ENCODE measurements at regions not wholly inside any gene's neighbourhood (a gene's known extent, or its start where the extent isn't known, plus 50 kb on each side); places are given as distances from the start of the nearest gene placed in this dataset.

DNA sequence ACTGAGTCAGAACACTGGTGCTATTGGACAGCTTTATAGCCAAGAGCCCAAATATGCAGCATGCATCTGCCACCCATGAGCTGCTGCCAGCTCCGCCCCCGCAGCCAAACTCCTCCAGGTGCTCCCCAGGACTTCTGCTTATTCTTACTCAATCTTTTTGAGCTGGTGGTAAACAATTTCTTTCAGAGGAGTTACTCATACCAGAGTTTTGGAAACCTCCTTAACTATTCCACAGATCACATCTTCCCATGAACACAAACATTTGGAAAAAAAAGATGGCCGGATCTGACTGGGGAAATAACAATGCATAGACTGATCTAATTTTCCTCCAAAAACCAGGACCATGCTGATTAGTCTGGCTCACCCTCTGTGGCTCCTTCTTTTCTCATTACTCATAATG, 399.9 kb downstream of the GPM6A start:
- Histone ChIP-seq H3K4me1 (ENCODE audit: insufficient read depth, low read length, poor library complexity, severe bottlenecking) (no peaks in the 10 kb centered on the region), H3K27me3 (replicated peaks; ENCODE audit: insufficient read depth, low read depth, low read length, poor library complexity) (no peaks in the 10 kb centered on the region), H3K4me3 (ENCODE audit: low read depth, low read length, poor library complexity, severe bottlenecking) (no peak overlapping the region), H3K27ac (ENCODE audit: low read depth, low read length, poor library complexity, severe bottlenecking) (no peak overlapping the region), H3K36me3 (ENCODE audit: insufficient read depth, low read length, poor library complexity, severe bottlenecking) (no peaks in the 10 kb centered on the region), H3K9me3 (ENCODE audit: low read depth, low read length, poor library complexity, severe bottlenecking) (peaks cover 16% of the 10 kb centered on the region)
- ChIA-PET CTCF (no interaction called here), POLR2A (ENCODE audit: low non-redundant PET) (no interaction called here)
- TF ChIP-seq EZH2 (IDR thresholded peaks at IDR 0.05; ENCODE audit: borderline replicate concordance, low read depth, low read length, poor library complexity, severe bottlenecking) = no peak
- TF ChIP-seq, protein P1, sequence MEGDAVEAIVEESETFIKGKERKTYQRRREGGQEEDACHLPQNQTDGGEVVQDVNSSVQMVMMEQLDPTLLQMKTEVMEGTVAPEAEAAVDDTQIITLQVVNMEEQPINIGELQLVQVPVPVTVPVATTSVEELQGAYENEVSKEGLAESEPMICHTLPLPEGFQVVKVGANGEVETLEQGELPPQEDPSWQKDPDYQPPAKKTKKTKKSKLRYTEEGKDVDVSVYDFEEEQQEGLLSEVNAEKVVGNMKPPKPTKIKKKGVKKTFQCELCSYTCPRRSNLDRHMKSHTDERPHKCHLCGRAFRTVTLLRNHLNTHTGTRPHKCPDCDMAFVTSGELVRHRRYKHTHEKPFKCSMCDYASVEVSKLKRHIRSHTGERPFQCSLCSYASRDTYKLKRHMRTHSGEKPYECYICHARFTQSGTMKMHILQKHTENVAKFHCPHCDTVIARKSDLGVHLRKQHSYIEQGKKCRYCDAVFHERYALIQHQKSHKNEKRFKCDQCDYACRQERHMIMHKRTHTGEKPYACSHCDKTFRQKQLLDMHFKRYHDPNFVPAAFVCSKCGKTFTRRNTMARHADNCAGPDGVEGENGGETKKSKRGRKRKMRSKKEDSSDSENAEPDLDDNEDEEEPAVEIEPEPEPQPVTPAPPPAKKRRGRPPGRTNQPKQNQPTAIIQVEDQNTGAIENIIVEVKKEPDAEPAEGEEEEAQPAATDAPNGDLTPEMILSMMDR (conservative IDR thresholded peaks at IDR 0.05; ENCODE audit: low read depth, low read length) = no peak
- BruUV-seq (replicated peaks) = no TSS peak
- intact Hi-C loops (cut with micrococcal nuclease; ENCODE audit: unreplicated experiment) = no loop called here
- DNase-seq (ENCODE audit: low spot score) = no peak

GRCh38 chr4:175412746-175413145, 399.3 kb downstream of the GPM6A start:
- Histone ChIP-seq H3K4me1 (ENCODE audit: insufficient read depth, low read length, poor library complexity, severe bottlenecking) (no peaks in the 10 kb centered on the region), H3K27me3 (replicated peaks; ENCODE audit: insufficient read depth, low read depth, low read length, poor library complexity) (no peaks in the 10 kb centered on the region), H3K4me3 (ENCODE audit: low read depth, low read length, poor library complexity, severe bottlenecking) (no peak overlapping the region), H3K9me3 (ENCODE audit: low read depth, low read length, poor library complexity, severe bottlenecking) (peaks cover 17% of the 10 kb centered on the region), H3K36me3 (ENCODE audit: insufficient read depth, low read length, poor library complexity, severe bottlenecking) (no peaks in the 10 kb centered on the region), H3K27ac (ENCODE audit: low read depth, low read length, poor library complexity, severe bottlenecking) (no peak overlapping the region)
- intact Hi-C loops (cut with micrococcal nuclease; ENCODE audit: unreplicated experiment) = no loop called here
- BruUV-seq (replicated peaks) = no TSS peak
- TF ChIP-seq EZH2 (IDR thresholded peaks at IDR 0.05; ENCODE audit: borderline replicate concordance, low read depth, low read length, poor library complexity, severe bottlenecking) = no peak
- TF ChIP-seq, protein P1 (conservative IDR thresholded peaks at IDR 0.05; ENCODE audit: low read depth, low read length) = no peak
- no peak for DNase-seq (ENCODE audit: low spot score)
- ChIA-PET CTCF (no interaction called here), POLR2A (ENCODE audit: low non-redundant PET) (no interaction called here)

DNA sequence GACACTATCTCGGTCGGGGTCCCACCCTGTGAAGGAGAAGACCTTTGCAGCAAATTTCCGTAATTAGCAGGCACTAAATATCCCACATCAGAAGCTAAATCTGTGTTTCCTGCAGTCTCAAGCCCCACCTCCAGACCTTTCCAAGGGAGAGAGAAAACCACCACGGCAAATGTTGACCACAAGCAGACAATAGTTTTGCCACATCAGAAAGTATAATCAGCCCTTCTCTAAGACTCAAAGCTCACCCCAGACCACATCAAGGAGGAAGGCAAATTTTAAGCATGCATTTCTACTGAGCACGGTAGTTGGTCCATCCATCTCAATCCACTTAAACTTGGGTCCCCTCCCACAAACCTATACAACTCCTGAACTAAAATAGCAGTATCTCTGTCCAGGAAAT, 398.5 kb downstream of the GPM6A start:
- Histone ChIP-seq H3K27me3 (replicated peaks; ENCODE audit: insufficient read depth, low read depth, low read length, poor library complexity) (no peaks in the 10 kb centered on the region), H3K36me3 (ENCODE audit: insufficient read depth, low read length, poor library complexity, severe bottlenecking) (no peaks in the 10 kb centered on the region), H3K27ac (ENCODE audit: low read depth, low read length, poor library complexity, severe bottlenecking) (no peak overlapping the region), H3K4me3 (ENCODE audit: low read depth, low read length, poor library complexity, severe bottlenecking) (no peak overlapping the region), H3K4me1 (ENCODE audit: insufficient read depth, low read length, poor library complexity, severe bottlenecking) (no peaks in the 10 kb centered on the region), H3K9me3 (ENCODE audit: low read depth, low read length, poor library complexity, severe bottlenecking) (peaks cover 17% of the 10 kb centered on the region)
- CTCF ChIA-PET = no interaction called here
- no peak for TF ChIP-seq EZH2 (IDR thresholded peaks at IDR 0.05; ENCODE audit: borderline replicate concordance, low read depth, low read length, poor library complexity, severe bottlenecking)
- TF ChIP-seq, protein P1 (conservative IDR thresholded peaks at IDR 0.05; ENCODE audit: low read depth, low read length) = no peak
- DNase-seq (ENCODE audit: low spot score) = no peak
- BruUV-seq (replicated peaks) = no TSS peak
- intact Hi-C loops (cut with micrococcal nuclease; ENCODE audit: unreplicated experiment) = no loop called here
- POLR2A ChIA-PET (ENCODE audit: low non-redundant PET) = no interaction called here
